ENCODE measurements at regions not wholly inside any gene's neighbourhood (a gene's known extent, or its start where the extent isn't known, plus 50 kb on each side); places are given as distances from the start of the nearest gene placed in this dataset.

- H3K27me3 Mint-ChIP-seq (ENCODE audit: low read depth in 3 of 3), result peaks cover 0 to 3% (median 0%) of the 10 kb centered on the region in 3 donors
- no peak overlapping the region for H3K9ac ChIP-seq (ENCODE audit: insufficient read depth, low read length, poor library complexity, severe bottlenecking)
- H3K36me3 ChIP-seq (replicated peaks in 1 of 2; ENCODE audit: control insufficient read depth in 1 of 2, insufficient read depth in 2 of 2, low read length in 2 of 2), result no peaks in the 10 kb centered on the region
- no peaks in the 10 kb centered on the region for H4K20me1 ChIP-seq (ENCODE audit: insufficient read depth, low read length)
- no peaks in the 10 kb centered on the region for H3K27me3 ChIP-seq (ENCODE audit: control insufficient read depth in 2 of 2, insufficient read depth in 2 of 2, low read length in 2 of 2)
- TF ChIP-seq CTCF (IDR thresholded peaks at IDR 0.05), result no peak
- no peak overlapping the region for H3K27ac Mint-ChIP-seq
- H3K36me3 Mint-ChIP-seq, result no peaks in the 10 kb centered on the region
- H3K9me3 ChIP-seq (replicated peaks in 1 of 2; ENCODE audit: control insufficient read depth in 1 of 2, insufficient read depth in 1 of 2, low read length in 2 of 2), result peaks cover 2 to 16% of the 10 kb centered on the region in 2 donors
- intact Hi-C loops (cut with micrococcal nuclease), result no loop called here
- H3K4me3 Mint-ChIP-seq, result no peak overlapping the region
- WGBS (ENCODE audit: insufficient coverage), result 89% methylated on average over 3 of the region's 4 CpGs
- no peaks in the 10 kb centered on the region for H3K4me1 ChIP-seq (ENCODE audit: control insufficient read depth in 1 of 2, insufficient read depth in 2 of 2, low read length in 2 of 2)
- no peak overlapping the region for H3K27ac ChIP-seq (ENCODE audit: low read depth in 1 of 2, low read length in 2 of 2)
- no peak overlapping the region for H2AFZ ChIP-seq (ENCODE audit: insufficient read depth, low read depth, low read length, poor library complexity, severe bottlenecking)
- H3K79me2 ChIP-seq (ENCODE audit: insufficient read depth, low read length), result no peaks in the 10 kb centered on the region
- H3K4me2 ChIP-seq (replicated peaks; ENCODE audit: extremely low read depth, low read length, poor library complexity, severe bottlenecking), result no peak overlapping the region
- no peak for DNase-seq
- peaks cover 2 to 14% (median 10%) of the 10 kb centered on the region in 7 donors for H3K9me3 Mint-ChIP-seq
- no peaks in the 10 kb centered on the region for H3K4me1 Mint-ChIP-seq
- no peak overlapping the region for H3K4me3 ChIP-seq (replicated peaks in 1 of 3; ENCODE audit: low read depth in 2 of 3, low read length in 3 of 3)
Measured at GRCh38 chr12:63394983-63395382, 244.0 kb upstream of the AVPR1A start.

- intact Hi-C loops (cut with micrococcal nuclease), result no loop called here
- TF ChIP-seq CTCF (IDR thresholded peaks at IDR 0.05), result no peak
Measured at GRCh38 chr12:63394349-63394748, 243.3 kb upstream of the AVPR1A start.

More at GRCh38 chr12:63394349-63394748, 243.3 kb upstream of the AVPR1A start:
- H3K4me3 Mint-ChIP-seq, result no peak overlapping the region
- no peaks in the 10 kb centered on the region for H3K36me3 Mint-ChIP-seq
- no peaks in the 10 kb centered on the region for H3K4me1 ChIP-seq (ENCODE audit: control insufficient read depth in 1 of 2, insufficient read depth in 2 of 2, low read length in 2 of 2)
- H3K4me2 ChIP-seq (replicated peaks; ENCODE audit: extremely low read depth, low read length, poor library complexity, severe bottlenecking), result no peak overlapping the region
- H3K36me3 ChIP-seq (replicated peaks in 1 of 2; ENCODE audit: control insufficient read depth in 1 of 2, insufficient read depth in 2 of 2, low read length in 2 of 2), result no peaks in the 10 kb centered on the region
- no peak for DNase-seq
- no peaks in the 10 kb centered on the region for H3K79me2 ChIP-seq (ENCODE audit: insufficient read depth, low read length)
- no peak overlapping the region for H3K9ac ChIP-seq (ENCODE audit: insufficient read depth, low read length, poor library complexity, severe bottlenecking)
- H3K9me3 Mint-ChIP-seq, result peaks cover 0 to 11% (median 10%) of the 10 kb centered on the region in 7 donors
- H2AFZ ChIP-seq (ENCODE audit: insufficient read depth, low read depth, low read length, poor library complexity, severe bottlenecking), result no peak overlapping the region
- peaks cover 0 to 3% (median under 1%) of the 10 kb centered on the region in 3 donors for H3K27me3 Mint-ChIP-seq (ENCODE audit: low read depth in 3 of 3)
- no peak overlapping the region for H3K4me3 ChIP-seq (replicated peaks in 1 of 3; ENCODE audit: low read depth in 2 of 3, low read length in 3 of 3)
- H3K9me3 ChIP-seq (replicated peaks in 1 of 2; ENCODE audit: control insufficient read depth in 1 of 2, insufficient read depth in 1 of 2, low read length in 2 of 2), result peaks cover 0 to 11% of the 10 kb centered on the region in 2 donors
- no peaks in the 10 kb centered on the region for H3K4me1 Mint-ChIP-seq
- no peaks in the 10 kb centered on the region for H3K27me3 ChIP-seq (ENCODE audit: control insufficient read depth in 2 of 2, insufficient read depth in 2 of 2, low read length in 2 of 2)
- H3K27ac ChIP-seq (ENCODE audit: low read depth in 1 of 2, low read length in 2 of 2), result no peak overlapping the region
- H3K27ac Mint-ChIP-seq, result no peak overlapping the region
- no CpG with 5 or more reads among the region's 4 CpGs for WGBS (ENCODE audit: insufficient coverage)
- H4K20me1 ChIP-seq (ENCODE audit: insufficient read depth, low read length), result no peaks in the 10 kb centered on the region
